ENCODE measurements at regions not wholly inside any gene's neighbourhood (a gene's known extent, or its start where the extent isn't known, plus 50 kb on each side); places are given as distances from the start of the nearest gene placed in this dataset.

- TF ChIP-seq, protein P1, sequence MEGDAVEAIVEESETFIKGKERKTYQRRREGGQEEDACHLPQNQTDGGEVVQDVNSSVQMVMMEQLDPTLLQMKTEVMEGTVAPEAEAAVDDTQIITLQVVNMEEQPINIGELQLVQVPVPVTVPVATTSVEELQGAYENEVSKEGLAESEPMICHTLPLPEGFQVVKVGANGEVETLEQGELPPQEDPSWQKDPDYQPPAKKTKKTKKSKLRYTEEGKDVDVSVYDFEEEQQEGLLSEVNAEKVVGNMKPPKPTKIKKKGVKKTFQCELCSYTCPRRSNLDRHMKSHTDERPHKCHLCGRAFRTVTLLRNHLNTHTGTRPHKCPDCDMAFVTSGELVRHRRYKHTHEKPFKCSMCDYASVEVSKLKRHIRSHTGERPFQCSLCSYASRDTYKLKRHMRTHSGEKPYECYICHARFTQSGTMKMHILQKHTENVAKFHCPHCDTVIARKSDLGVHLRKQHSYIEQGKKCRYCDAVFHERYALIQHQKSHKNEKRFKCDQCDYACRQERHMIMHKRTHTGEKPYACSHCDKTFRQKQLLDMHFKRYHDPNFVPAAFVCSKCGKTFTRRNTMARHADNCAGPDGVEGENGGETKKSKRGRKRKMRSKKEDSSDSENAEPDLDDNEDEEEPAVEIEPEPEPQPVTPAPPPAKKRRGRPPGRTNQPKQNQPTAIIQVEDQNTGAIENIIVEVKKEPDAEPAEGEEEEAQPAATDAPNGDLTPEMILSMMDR (conservative IDR thresholded peaks at IDR 0.05; ENCODE audit: low read depth in 2 of 2): no peak
- TF ChIP-seq POLR2AphosphoS5 (IDR thresholded peaks at IDR 0.05; ENCODE audit: low read depth) (no peak), REST (IDR thresholded peaks at IDR 0.05; ENCODE audit: unreplicated experiment) (no peak)
Observed at GRCh38 chr12:127830730-127831129, 436.2 kb upstream of the TMEM132C start.
